ACC112 (cell line): ENCODE measurements at regions not wholly inside any gene's neighbourhood (a gene's known extent, or its start where the extent isn't known, plus 50 kb on each side); places are given as distances from the start of the nearest gene placed in this dataset.
"Not testable (repeated sequence)": the region's sequence is repeated elsewhere in the genome, so short reads cannot be mapped to it uniquely, and the experiment has no call there.

Experiments
- H2AFZ ChIP-seq: fragments of 200-600 bp; sonication (generic); one replicate; pipeline ENCODE4 v1.6.0; 2017; ENCODE audit warnings: antibody characterized with exemption, low read length; ENCODE audit not compliant: unreplicated experiment
- H3K27ac ChIP-seq: fragments of 200-600 bp; sonication (generic); 2 replicates; pipeline ENCODE4 v1.5.1; 2014; ENCODE audit warnings: low read depth, mild to moderate bottlenecking, antibody characterized with exemption, low read length, moderate library complexity
- H3K27me3 ChIP-seq: fragments of 200-600 bp; sonication (generic); 2 replicates; pipeline ENCODE4 v1.6.1; 2014; ENCODE audit warnings: mild to moderate bottlenecking, antibody characterized with exemption, low read length, moderate library complexity, mixed read lengths; ENCODE audit not compliant: insufficient read depth
- H3K36me3 ChIP-seq: fragments of 200-600 bp; sonication (generic); 2 replicates; pipeline ENCODE4 v1.6.1; 2016; ENCODE audit warnings: mild to moderate bottlenecking, antibody characterized with exemption, low read length, moderate library complexity, mixed read lengths; ENCODE audit not compliant: insufficient read depth
- H3K4me1 ChIP-seq: fragments of 200-600 bp; sonication (generic); one replicate; pipeline ENCODE4 v1.6.1; 2016; ENCODE audit warnings: low read length, mixed read lengths; ENCODE audit not compliant: insufficient read depth, unreplicated experiment, control insufficient read depth
- H3K4me3 ChIP-seq: fragments of 200-600 bp; sonication (generic); 2 replicates; pipeline ENCODE4 v1.5.1; 2014; ENCODE audit warnings: mild to moderate bottlenecking, low read depth, low read length
- H3K79me2 ChIP-seq: fragments of 200-600 bp; sonication (generic); one replicate; pipeline ENCODE4 v1.6.0; 2016; ENCODE audit warnings: low read length; ENCODE audit not compliant: control insufficient read depth, unreplicated experiment, insufficient read depth

DNA sequence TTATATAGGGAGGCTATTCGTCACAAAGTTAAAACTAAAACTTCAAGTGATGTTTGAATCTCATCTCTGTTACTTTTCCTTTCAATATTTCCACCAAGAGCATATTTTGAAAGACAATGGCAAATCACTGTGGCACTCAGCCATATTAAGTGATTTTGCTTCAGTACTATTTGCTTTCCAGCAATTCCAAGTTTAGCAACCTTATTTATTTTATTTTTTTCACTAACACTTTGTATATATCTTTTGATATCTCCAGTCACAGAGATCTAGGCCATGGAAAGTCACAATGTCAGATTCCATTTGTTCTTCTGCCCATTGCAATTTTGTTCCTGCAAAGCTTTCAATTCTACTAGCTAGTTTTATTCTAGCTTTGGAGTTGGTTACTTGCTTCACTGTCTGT lies 1514.5 kb upstream of the ADGRL3 start:
- Histone ChIP-seq H3K79me2 (no peaks in the 10 kb centered on the region), H3K27me3 (0 out of 2 replicates have a peak, but pooled peaks cover 4% of the 10 kb centered on the region), H3K36me3 (no peaks in the 10 kb centered on the region), H2AFZ (no peak overlapping the region), H3K27ac (no peak overlapping the region), H3K4me3 (peak overlapping the region; percentile 50), H3K4me1 (no peaks in the 10 kb centered on the region)

DNA sequence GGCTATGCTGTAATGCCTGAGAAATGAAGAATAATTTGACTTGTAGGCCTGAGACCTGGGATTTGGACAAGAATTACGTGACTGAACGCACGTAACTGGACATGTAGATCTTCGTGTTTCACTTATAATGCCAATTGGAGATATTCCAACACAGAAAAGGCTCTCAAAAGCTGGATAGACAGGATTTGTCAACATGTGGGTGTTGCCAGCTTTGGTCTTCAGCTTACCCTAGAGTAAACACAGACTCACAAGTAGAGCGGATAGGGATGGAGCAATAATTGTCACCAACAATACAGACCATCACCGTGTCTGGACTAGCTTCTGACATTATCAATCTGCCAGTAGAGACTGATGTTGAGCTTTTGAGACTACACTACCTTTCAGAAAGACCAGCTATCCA lies 1511.0 kb upstream of the ADGRL3 start:
- no peaks in the 10 kb centered on the region for H3K4me1 ChIP-seq
- no peaks in the 10 kb centered on the region for H3K79me2 ChIP-seq
- 0 out of 2 replicates have a peak, but pooled peaks cover 4% of the 10 kb centered on the region for H3K27me3 ChIP-seq
- no peak overlapping the region for H3K4me3 ChIP-seq
- no peak overlapping the region for H3K27ac ChIP-seq
- no peak overlapping the region for H2AFZ ChIP-seq
- H3K36me3 ChIP-seq = no peaks in the 10 kb centered on the region

- H3K27me3 ChIP-seq = no peaks in the 10 kb centered on the region
- no peaks in the 10 kb centered on the region for H3K79me2 ChIP-seq
- no peak overlapping the region for H2AFZ ChIP-seq
- H3K4me3 ChIP-seq = no peak overlapping the region
- H3K4me1 ChIP-seq = no peaks in the 10 kb centered on the region
- H3K27ac ChIP-seq = no peak overlapping the region
- H3K36me3 ChIP-seq = no peaks in the 10 kb centered on the region
Observed at GRCh38 chr4:59695355-59696053, 1504.6 kb upstream of the ADGRL3 start.

DNA sequence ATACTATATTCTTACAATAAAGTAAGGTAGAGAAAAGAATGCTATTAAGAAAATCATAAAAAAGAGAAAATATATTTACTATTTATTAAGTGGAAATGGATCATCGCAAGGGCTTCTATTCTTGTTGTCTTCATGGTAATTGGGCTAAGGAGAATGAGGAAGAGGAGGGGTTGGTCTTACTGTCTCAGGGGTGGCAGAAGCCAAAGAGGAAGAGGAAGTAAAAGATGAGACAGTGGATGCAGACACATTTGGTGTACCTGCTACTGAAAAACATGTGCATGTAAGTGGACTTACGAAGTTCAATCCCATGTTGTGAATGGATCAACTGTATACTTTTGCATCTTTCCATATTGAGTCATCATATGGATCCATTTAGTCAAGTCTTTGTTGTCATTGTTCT lies 1502.1 kb upstream of the ADGRL3 start:
- H3K27me3 ChIP-seq = peaks cover 13% of the 10 kb centered on the region; the same call in 1 of the 2 replicates
- H2AFZ ChIP-seq = no peak overlapping the region
- H3K36me3 ChIP-seq = no peaks in the 10 kb centered on the region
- H3K79me2 ChIP-seq = no peaks in the 10 kb centered on the region
- no peaks in the 10 kb centered on the region for H3K4me1 ChIP-seq
- H3K4me3 ChIP-seq = no peak overlapping the region
- H3K27ac ChIP-seq = no peak overlapping the region

DNA sequence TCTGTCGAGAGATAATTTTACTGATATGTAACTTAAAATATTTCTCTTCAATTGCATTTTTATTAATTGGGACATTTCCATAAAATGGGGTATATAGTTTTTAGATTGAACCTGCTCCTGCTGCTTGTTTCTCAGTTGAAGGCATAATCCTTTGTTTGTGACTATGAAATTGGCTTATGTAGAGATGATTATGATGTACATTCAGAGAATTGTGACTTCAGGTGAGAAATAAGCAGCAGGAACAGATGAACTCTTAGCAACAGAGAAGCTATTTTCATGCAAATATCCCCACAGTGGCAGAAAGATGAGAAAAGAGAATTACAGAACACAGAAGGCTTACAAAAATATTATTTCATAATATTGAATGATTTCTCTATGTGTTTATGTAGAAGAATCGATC lies 1499.5 kb upstream of the ADGRL3 start:
- H3K27ac ChIP-seq = no peak overlapping the region
- H3K79me2 ChIP-seq = no peaks in the 10 kb centered on the region
- H2AFZ ChIP-seq = no peak overlapping the region
- no peak overlapping the region for H3K4me3 ChIP-seq
- H3K4me1 ChIP-seq = no peaks in the 10 kb centered on the region
- H3K36me3 ChIP-seq = no peaks in the 10 kb centered on the region
- H3K27me3 ChIP-seq = peaks cover 18% of the 10 kb centered on the region; the same call in 1 of the 2 replicates

DNA sequence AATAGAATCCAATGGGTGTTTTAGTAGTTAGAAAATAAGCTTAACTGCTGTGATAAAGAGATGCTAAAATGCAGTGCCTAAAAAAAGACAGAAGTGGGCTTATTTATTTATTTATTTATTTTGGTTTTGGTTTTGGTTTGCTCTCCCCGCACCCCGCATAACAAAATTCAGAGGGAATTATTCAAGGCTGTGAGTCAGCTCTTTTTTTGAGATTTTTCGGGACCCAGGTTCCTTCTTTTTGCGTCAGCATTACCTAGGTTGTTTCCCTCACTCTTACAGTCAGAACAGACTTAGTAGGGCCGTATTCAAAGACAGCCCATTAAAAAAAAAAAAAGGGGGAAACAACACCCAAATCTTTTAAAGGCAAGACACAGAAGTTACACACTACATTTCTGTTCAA lies 1495.5 kb upstream of the ADGRL3 start:
- no peak overlapping the region for H3K27ac ChIP-seq
- H3K27me3 ChIP-seq = peaks cover 20% of the 10 kb centered on the region
- H3K4me1 ChIP-seq = no peaks in the 10 kb centered on the region
- no peak overlapping the region for H3K4me3 ChIP-seq
- H2AFZ ChIP-seq = no peak overlapping the region
- no peaks in the 10 kb centered on the region for H3K36me3 ChIP-seq
- H3K79me2 ChIP-seq = no peaks in the 10 kb centered on the region

GRCh38 chr4:59712470-59712869 lies 1487.7 kb upstream of the ADGRL3 start:
- Histone ChIP-seq H2AFZ (no peak overlapping the region), H3K4me3 (no peak overlapping the region), H3K4me1 (no peaks in the 10 kb centered on the region), H3K79me2 (no peaks in the 10 kb centered on the region), H3K36me3 (no peaks in the 10 kb centered on the region), H3K27ac (no peak overlapping the region), H3K27me3 (no peaks in the 10 kb centered on the region; the same call in 1 of the 2 replicates)

DNA sequence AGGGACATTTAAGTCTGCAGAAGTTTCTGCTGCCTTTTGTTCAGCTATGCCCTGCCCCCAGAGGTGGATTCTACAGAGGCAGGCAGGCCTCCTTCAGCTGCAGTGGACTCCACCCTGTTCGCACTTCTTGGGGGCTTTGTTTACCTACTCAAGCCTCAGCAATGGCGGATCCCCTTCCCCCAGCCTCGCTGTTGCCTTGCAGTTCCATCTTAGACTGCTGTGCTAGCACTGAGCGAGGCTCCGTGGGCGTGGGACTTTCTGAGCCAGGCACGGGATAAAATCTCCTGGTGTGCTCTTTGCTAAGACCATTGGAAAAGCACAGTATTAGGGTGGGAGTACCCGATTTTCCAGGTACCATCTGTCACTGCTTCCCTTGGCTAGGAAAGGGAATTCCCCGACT lies 1475.8 kb upstream of the ADGRL3 start:
- H3K4me3 ChIP-seq, H3K4me1 ChIP-seq, H3K36me3 ChIP-seq, H2AFZ ChIP-seq, H3K79me2 ChIP-seq, H3K27ac ChIP-seq, H3K27me3 ChIP-seq: not testable (repeated sequence)

DNA sequence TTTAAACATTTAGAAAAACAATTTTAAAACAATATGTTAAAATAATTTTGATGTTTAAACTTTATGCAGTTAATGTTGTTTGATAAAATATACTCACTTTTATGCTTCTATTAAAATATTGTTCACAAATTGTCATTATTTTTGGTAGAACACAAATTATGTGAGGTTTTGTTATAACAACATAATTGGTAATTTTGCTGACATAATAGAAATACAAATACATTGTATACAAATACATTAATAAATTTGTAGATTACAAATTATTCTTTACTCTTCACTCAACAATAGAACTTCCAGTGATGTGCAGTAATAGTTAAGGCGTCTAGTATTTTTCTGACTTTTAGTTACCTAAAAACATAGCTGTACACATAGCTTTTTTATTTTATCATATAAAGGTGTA lies 1472.4 kb upstream of the ADGRL3 start:
- Histone ChIP-seq H3K4me1 (no peaks in the 10 kb centered on the region), H2AFZ (no peak overlapping the region), H3K36me3 (no peaks in the 10 kb centered on the region), H3K4me3 (no peak overlapping the region), H3K27me3 (no peaks in the 10 kb centered on the region), H3K79me2 (no peaks in the 10 kb centered on the region), H3K27ac (no peak overlapping the region)

DNA sequence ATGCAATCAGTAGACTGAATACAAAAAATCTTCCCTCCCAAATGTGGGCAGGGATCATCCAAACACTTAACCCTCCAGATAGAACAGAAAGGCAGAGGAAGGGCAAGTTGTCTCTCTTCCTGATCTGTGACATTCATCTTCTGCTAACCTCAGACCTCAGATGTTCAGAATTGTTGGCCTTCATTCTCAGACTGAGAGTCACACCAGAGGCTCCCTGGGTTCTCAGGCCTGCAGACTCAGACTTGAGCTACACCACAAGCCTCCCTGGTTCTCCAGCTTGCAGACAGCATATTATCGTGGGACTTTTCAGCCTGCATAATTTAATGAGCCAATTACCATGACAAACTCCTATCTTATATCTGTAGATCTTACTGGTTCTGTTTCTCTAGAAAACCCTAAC lies 1471.6 kb upstream of the ADGRL3 start:
- H2AFZ ChIP-seq = no peak overlapping the region
- no peaks in the 10 kb centered on the region for H3K4me1 ChIP-seq
- H3K36me3 ChIP-seq = no peaks in the 10 kb centered on the region
- no peak overlapping the region for H3K4me3 ChIP-seq
- no peak overlapping the region for H3K27ac ChIP-seq
- H3K27me3 ChIP-seq = no peaks in the 10 kb centered on the region
- no peaks in the 10 kb centered on the region for H3K79me2 ChIP-seq

DNA sequence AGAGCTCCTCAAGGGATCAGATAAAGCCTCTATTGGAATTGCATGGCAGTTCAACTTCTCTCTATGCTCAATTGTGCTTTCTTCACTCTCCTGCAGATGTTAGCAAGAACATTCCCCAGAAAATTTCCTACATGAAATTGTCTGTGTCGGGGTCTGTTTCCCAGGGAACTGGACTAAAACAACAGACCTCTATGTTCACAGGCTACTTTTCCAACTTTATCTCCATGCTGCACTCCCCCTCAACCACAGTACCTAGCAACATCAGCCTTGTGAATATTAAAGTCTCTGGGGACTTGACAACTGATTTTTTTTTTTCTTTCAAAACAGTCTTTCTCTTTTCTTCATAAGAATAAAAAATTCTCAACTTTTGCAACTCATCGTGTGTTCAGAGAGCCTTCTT lies 1470.8 kb upstream of the ADGRL3 start:
- Histone ChIP-seq H3K27ac (no peak overlapping the region), H3K27me3 (no peaks in the 10 kb centered on the region), H3K79me2 (no peaks in the 10 kb centered on the region), H3K4me1 (no peaks in the 10 kb centered on the region), H2AFZ (no peak overlapping the region), H3K36me3 (no peaks in the 10 kb centered on the region), H3K4me3 (no peak overlapping the region)
